ENCODE measurements at regions not wholly inside any gene's neighbourhood (a gene's known extent, or its start where the extent isn't known, plus 50 kb on each side); places are given as distances from the start of the nearest gene placed in this dataset.

DNA sequence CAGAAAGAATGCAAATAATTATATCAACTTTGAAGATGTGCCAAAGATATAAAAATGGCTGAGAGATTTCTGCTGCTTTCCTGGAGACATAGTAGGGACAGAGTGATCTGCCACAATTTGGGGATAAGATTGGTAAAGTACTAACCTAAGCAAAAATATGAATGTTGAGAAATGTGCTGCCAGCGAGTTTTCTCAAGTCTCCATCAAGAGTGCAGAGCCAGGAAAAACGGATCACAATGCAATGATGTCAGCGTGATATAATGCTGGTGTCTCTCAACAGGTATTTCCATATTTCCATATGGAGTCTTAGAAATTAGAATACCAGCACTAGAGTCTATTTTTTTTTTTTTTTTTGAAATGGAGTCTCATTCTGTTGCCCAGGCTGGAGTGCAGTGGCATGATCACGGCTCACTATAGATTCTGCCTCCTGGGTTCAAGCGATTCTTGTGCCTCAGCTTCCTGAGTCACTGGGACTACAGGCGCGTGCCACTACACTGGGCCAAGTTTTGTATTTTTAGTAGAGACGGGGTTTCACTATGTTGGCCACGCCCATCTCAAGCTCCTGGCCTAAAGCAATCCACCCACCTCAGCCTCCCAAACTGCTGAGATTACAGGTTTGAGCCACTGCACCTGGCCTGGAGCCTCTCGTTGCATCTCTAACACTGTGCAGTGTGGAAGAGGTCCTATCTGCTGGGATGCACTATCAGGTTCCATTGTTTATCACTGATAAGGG, 893.5 kb downstream of the TRIML1 start:
- ChIA-PET CTCF (no interaction called here), POLR2A (no interaction called here)
- no peaks in the 10 kb centered on the region for H3K4me1 Mint-ChIP-seq (ENCODE audit: low read depth)
- no peak overlapping the region for H3K4me3 Mint-ChIP-seq
- peaks cover 3% of the 10 kb centered on the region for H3K9me3 Mint-ChIP-seq
- Histone ChIP-seq H3K36me3 (ENCODE audit: insufficient read depth, low read length) (no peaks in the 10 kb centered on the region), H3K27ac (ENCODE audit: low read depth in 1 of 2, low read length in 2 of 2) (no peak overlapping the region), H3K9me3 (ENCODE audit: control insufficient read depth in 1 of 2, insufficient read depth in 1 of 2, low read length in 2 of 2) (peaks cover 0 to 20% of the 10 kb centered on the region in 2 experiments), H3K4me3 (ENCODE audit: low read length) (no peak overlapping the region), H3K4me1 (ENCODE audit: insufficient read depth, low read length) (no peaks in the 10 kb centered on the region), H3K27me3 (ENCODE audit: control insufficient read depth in 1 of 2, insufficient read depth in 2 of 2, low read length in 2 of 2) (no peaks in the 10 kb centered on the region)
- TF ChIP-seq, protein P1, sequence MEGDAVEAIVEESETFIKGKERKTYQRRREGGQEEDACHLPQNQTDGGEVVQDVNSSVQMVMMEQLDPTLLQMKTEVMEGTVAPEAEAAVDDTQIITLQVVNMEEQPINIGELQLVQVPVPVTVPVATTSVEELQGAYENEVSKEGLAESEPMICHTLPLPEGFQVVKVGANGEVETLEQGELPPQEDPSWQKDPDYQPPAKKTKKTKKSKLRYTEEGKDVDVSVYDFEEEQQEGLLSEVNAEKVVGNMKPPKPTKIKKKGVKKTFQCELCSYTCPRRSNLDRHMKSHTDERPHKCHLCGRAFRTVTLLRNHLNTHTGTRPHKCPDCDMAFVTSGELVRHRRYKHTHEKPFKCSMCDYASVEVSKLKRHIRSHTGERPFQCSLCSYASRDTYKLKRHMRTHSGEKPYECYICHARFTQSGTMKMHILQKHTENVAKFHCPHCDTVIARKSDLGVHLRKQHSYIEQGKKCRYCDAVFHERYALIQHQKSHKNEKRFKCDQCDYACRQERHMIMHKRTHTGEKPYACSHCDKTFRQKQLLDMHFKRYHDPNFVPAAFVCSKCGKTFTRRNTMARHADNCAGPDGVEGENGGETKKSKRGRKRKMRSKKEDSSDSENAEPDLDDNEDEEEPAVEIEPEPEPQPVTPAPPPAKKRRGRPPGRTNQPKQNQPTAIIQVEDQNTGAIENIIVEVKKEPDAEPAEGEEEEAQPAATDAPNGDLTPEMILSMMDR (IDR thresholded peaks at IDR 0.05): no peak
- no peaks in the 10 kb centered on the region for H3K27me3 Mint-ChIP-seq
- ATAC-seq (ENCODE audit: poor library complexity) (no peak), DNase-seq (no peak)
- no peaks in the 10 kb centered on the region for H3K36me3 Mint-ChIP-seq (ENCODE audit: low read depth)
- no peak overlapping the region for H3K27ac Mint-ChIP-seq
- intact Hi-C loops (cut with DNase I, micrococcal nuclease): no loop called here

DNA sequence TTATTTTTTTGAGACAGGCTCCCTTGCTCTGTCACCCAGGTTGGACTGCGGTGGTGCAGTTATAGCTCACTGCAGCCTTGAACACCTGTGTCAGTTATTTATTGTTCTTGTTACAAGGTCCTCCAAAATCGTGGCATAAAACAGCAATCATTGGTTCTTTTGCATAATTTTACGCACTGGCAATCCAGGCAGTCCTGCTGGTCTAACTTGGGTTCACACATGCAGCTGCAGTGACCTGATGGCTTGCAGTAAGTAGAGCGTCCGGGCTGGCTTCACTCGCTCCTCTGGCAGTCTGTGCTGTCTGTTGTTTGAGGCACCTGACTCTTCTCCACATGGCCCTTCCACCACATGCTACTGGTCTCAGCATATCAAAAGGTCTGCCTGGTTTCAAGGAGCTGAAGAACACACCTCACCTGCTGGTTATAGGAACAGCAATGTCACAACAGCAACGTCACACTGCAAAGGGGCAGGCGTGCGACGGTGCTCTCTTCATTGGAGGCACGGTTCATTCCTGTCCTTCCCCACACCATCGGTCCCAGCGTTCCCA, 894.6 kb downstream of the TRIML1 start:
- H3K27me3 ChIP-seq (ENCODE audit: control insufficient read depth in 1 of 2, insufficient read depth in 2 of 2, low read length in 2 of 2): no peaks in the 10 kb centered on the region
- H3K9me3 ChIP-seq (ENCODE audit: control insufficient read depth in 1 of 2, insufficient read depth in 1 of 2, low read length in 2 of 2): peaks cover 0 to 17% of the 10 kb centered on the region in 2 experiments
- Mint-ChIP-seq H3K27me3 (no peaks in the 10 kb centered on the region), H3K4me3 (no peak overlapping the region), H3K36me3 (ENCODE audit: low read depth) (no peaks in the 10 kb centered on the region), H3K9me3 (peaks cover 8% of the 10 kb centered on the region), H3K27ac (no peak overlapping the region), H3K4me1 (ENCODE audit: low read depth) (no peaks in the 10 kb centered on the region)
- TF ChIP-seq, protein P1 (IDR thresholded peaks at IDR 0.05): no peak
- no peaks in the 10 kb centered on the region for H3K36me3 ChIP-seq (ENCODE audit: insufficient read depth, low read length)
- no peak overlapping the region for H3K27ac ChIP-seq (ENCODE audit: low read depth in 1 of 2, low read length in 2 of 2)
- intact Hi-C loops (cut with DNase I, micrococcal nuclease): no loop called here
- ChIA-PET CTCF (no interaction called here), POLR2A (no interaction called here)
- no peak overlapping the region for H3K4me3 ChIP-seq (ENCODE audit: low read length)
- H3K4me1 ChIP-seq (ENCODE audit: insufficient read depth, low read length): no peaks in the 10 kb centered on the region
- ATAC-seq (ENCODE audit: poor library complexity) (no peak), DNase-seq (no peak)

DNA sequence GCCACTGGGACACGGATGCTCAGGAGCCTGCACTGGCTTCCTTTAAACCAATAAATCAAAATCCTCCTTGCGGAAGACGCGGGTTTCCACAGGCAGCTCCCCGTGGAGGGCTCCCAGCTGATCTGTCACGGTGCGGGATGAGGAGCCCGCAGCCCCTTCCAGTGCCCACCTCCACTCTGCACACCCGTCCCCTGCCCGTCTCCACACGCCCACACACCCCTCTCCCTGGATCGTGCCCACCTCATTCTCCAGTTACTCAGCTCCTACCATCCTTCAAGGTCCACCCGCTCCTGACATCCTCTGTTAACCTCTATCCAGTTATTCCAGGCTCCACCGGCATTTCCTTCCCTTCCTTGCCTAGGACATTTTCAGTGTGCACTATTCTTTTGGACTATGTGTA, 895.9 kb downstream of the TRIML1 start:
- no peaks in the 10 kb centered on the region for H3K36me3 ChIP-seq (ENCODE audit: insufficient read depth, low read length)
- H3K4me1 Mint-ChIP-seq (ENCODE audit: low read depth): no peaks in the 10 kb centered on the region
- no peak overlapping the region for H3K4me3 Mint-ChIP-seq
- no peak overlapping the region for H3K4me3 ChIP-seq (ENCODE audit: low read length)
- peaks cover 6% of the 10 kb centered on the region for H3K9me3 Mint-ChIP-seq
- H3K27me3 ChIP-seq (ENCODE audit: control insufficient read depth in 1 of 2, insufficient read depth in 2 of 2, low read length in 2 of 2): no peaks in the 10 kb centered on the region
- ATAC-seq (ENCODE audit: poor library complexity) (no peak), DNase-seq (no peak)
- POLR2A ChIA-PET: no interaction called here
- peaks cover 0 to 17% of the 10 kb centered on the region in 2 experiments for H3K9me3 ChIP-seq (ENCODE audit: control insufficient read depth in 1 of 2, insufficient read depth in 1 of 2, low read length in 2 of 2)
- H3K27me3 Mint-ChIP-seq: no peaks in the 10 kb centered on the region
- no peaks in the 10 kb centered on the region for H3K36me3 Mint-ChIP-seq (ENCODE audit: low read depth)
- no peak overlapping the region for H3K27ac Mint-ChIP-seq
- CTCF ChIA-PET: no interaction called here
- H3K27ac ChIP-seq (ENCODE audit: low read depth in 1 of 2, low read length in 2 of 2): no peak overlapping the region
- intact Hi-C loops (cut with DNase I, micrococcal nuclease): no loop called here
- H3K4me1 ChIP-seq (ENCODE audit: insufficient read depth, low read length): no peaks in the 10 kb centered on the region
- TF ChIP-seq, protein P1 (IDR thresholded peaks at IDR 0.05): no peak

All from CD4-positive, alpha-beta T cell (primary cell).